ENCODE measurements at regions not wholly inside any gene's neighbourhood (a gene's known extent, or its start where the extent isn't known, plus 50 kb on each side); places are given as distances from the start of the nearest gene placed in this dataset.
"Not testable (repeated sequence)": the region's sequence is repeated elsewhere in the genome, so short reads cannot be mapped to it uniquely, and the experiment has no call there.

- TF ChIP-seq, protein P1, sequence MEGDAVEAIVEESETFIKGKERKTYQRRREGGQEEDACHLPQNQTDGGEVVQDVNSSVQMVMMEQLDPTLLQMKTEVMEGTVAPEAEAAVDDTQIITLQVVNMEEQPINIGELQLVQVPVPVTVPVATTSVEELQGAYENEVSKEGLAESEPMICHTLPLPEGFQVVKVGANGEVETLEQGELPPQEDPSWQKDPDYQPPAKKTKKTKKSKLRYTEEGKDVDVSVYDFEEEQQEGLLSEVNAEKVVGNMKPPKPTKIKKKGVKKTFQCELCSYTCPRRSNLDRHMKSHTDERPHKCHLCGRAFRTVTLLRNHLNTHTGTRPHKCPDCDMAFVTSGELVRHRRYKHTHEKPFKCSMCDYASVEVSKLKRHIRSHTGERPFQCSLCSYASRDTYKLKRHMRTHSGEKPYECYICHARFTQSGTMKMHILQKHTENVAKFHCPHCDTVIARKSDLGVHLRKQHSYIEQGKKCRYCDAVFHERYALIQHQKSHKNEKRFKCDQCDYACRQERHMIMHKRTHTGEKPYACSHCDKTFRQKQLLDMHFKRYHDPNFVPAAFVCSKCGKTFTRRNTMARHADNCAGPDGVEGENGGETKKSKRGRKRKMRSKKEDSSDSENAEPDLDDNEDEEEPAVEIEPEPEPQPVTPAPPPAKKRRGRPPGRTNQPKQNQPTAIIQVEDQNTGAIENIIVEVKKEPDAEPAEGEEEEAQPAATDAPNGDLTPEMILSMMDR (IDR thresholded peaks at IDR 0.05) = not testable (repeated sequence)
- TF ChIP-seq POLR2A (IDR thresholded peaks at IDR 0.05) = not testable (repeated sequence)
These were observed 284.5 kb upstream of the KLF4 start for GRCh38 chr9:107774099-107774498.

Measured in transverse colon (tissue), 3 donors.